HepG2 (cell line): ENCODE measurements at regions not wholly inside any gene's neighbourhood (a gene's known extent, or its start where the extent isn't known, plus 50 kb on each side); places are given as distances from the start of the nearest gene placed in this dataset.

Source experiments
- ATF7 ChIP-seq, 2 experiments: fragments of 450-650 bp in 1 of 2; sonication (generic) in 1 of 2; formaldehyde crosslinking in 1 of 2; IDR thresholded peaks; 2 replicates each; pipeline versions ENCODE4 v1.4.0 to v1.6.1; 2016 to 2020; ENCODE audit warnings: antibody characterized with exemption in 1 of 2, mild to moderate bottlenecking in 1 of 2, missing genetic modification reagents in 1 of 2
- GABPA ChIP-seq, 2 experiments: IDR thresholded peaks; 2 replicates each; pipeline ENCODE4 v1.6.1; 2011 to 2016; ENCODE audit warnings: low read depth in 2 of 2, low read length in 1 of 2, missing biosample characterization in 1 of 2, missing genetic modification characterization in 1 of 2
- GLI4 ChIP-seq: sonication (generic); formaldehyde crosslinking; IDR thresholded peaks from 2 replicates; pipeline ENCODE4 v1.5.1; 2020; ENCODE audit warnings: missing genetic modification reagents, mild to moderate bottlenecking, moderate library complexity, borderline replicate concordance
- KDM2A ChIP-seq: sonication (generic); formaldehyde crosslinking; IDR thresholded peaks from 2 replicates; pipeline ENCODE4 v1.4.0; 2020; ENCODE audit warnings: low read depth, missing genetic modification reagents, borderline replicate concordance
- RBM39 ChIP-seq: fragments of 200-400 bp; formaldehyde crosslinking; IDR thresholded peaks from one replicate; pipeline ENCODE4 v1.6.1; 2018; ENCODE audit warnings: antibody characterized with exemption, mild to moderate bottlenecking, low read depth, low read length; ENCODE audit not compliant: poor library complexity, severe bottlenecking
- REPIN1 ChIP-seq: sonication (generic); formaldehyde crosslinking; IDR thresholded peaks from 2 replicates; pipeline ENCODE4 v1.8.0; 2022; ENCODE audit warnings: missing genetic modification reagents, low read depth, mild to moderate bottlenecking, borderline replicate concordance
- RFX1 ChIP-seq: fragments of 450-650 bp; IDR thresholded peaks from 2 replicates; pipeline ENCODE4 v1.6.1; 2017
- SRSF4 ChIP-seq: fragments of 200-400 bp; formaldehyde crosslinking; IDR thresholded peaks from one replicate; pipeline ENCODE4 v1.6.1; 2018; ENCODE audit warnings: mild to moderate bottlenecking, low read depth, low read length, moderate library complexity; ENCODE audit not compliant: poor library complexity, severe bottlenecking
- TAF15 ChIP-seq: fragments of 200-400 bp; formaldehyde crosslinking; IDR thresholded peaks from one replicate; pipeline ENCODE4 v1.6.1; 2018; ENCODE audit warnings: mild to moderate bottlenecking, low read depth, low read length; ENCODE audit not compliant: poor library complexity, severe bottlenecking
- TARDBP ChIP-seq: sonication (generic); formaldehyde crosslinking; IDR thresholded peaks from 2 replicates; pipeline ENCODE4 v1.8.0; 2022; ENCODE audit warnings: mild to moderate bottlenecking, missing genetic modification reagents
- TEAD3 ChIP-seq: optimal IDR thresholded peaks from 2 replicates; pipeline ENCODE3; 2016; ENCODE audit warnings: borderline replicate concordance
- TF ChIP-seq, protein P1 (sequence below): sonication (generic); formaldehyde crosslinking; IDR thresholded peaks from 2 replicates; pipeline ENCODE4 v1.8.1; 2022; ENCODE audit warnings: mild to moderate bottlenecking, missing genetic modification reagents
- TF ChIP-seq, protein P2 (sequence below): sonication (generic); formaldehyde crosslinking; IDR thresholded peaks from 2 replicates; pipeline ENCODE4 v1.5.0; 2020; ENCODE audit warnings: mild to moderate bottlenecking, missing genetic modification reagents
- TF ChIP-seq, protein P3 (sequence below): sonication (generic); formaldehyde crosslinking; IDR thresholded peaks from 2 replicates; pipeline ENCODE4 v1.5.1; 2020; ENCODE audit warnings: missing genetic modification reagents, mild to moderate bottlenecking, borderline replicate concordance
- TF ChIP-seq, protein P4 (sequence below): sonication (generic); formaldehyde crosslinking; IDR thresholded peaks from 2 replicates; pipeline ENCODE4 v1.9.0; 2021; ENCODE audit warnings: missing genetic modification reagents, mild to moderate bottlenecking, borderline replicate concordance
- TF ChIP-seq, protein P5 (sequence below): sonication (generic); formaldehyde crosslinking; IDR thresholded peaks from 2 replicates; pipeline ENCODE4 v1.4.0; 2020; ENCODE audit warnings: missing genetic modification reagents, borderline replicate concordance

DNA sequence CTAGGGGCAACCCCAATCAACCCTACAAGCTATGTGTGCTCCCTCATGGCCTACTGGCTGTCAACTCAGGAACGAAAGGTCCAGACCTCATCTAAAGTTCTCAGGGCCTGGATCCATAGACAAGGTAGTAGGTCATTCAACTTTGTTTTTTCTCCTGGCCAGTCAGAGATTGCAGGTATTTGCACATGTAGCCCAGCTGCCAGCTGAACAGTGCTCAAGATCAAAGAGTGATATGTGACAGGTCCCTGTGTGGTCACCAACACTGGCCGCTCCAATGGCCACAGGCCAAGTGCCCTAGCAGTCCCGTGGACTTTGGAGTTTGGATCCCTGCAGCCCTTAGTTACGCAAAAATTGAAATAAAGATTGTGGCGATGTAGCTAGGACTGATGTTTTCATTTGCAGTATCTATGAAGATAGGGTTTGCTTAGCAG, 60.6 kb upstream of the ATXN1 start (continued):
- peak; percentile 98 for TF ChIP-seq REPIN1 (CRISPR knock-in tag)
- peak; percentile 98 for TF ChIP-seq TEAD3 (CRISPR knock-in tag)
- peak; percentile 58; the same call in 1 of the 2 replicates for TF ChIP-seq RFX1
- TF ChIP-seq KDM2A (CRISPR knock-in tag): peak; percentile 82
- peak; percentile 98 for TF ChIP-seq TARDBP (CRISPR knock-in tag)
- TF ChIP-seq SRSF4: no peak
- TF ChIP-seq, protein P1, sequence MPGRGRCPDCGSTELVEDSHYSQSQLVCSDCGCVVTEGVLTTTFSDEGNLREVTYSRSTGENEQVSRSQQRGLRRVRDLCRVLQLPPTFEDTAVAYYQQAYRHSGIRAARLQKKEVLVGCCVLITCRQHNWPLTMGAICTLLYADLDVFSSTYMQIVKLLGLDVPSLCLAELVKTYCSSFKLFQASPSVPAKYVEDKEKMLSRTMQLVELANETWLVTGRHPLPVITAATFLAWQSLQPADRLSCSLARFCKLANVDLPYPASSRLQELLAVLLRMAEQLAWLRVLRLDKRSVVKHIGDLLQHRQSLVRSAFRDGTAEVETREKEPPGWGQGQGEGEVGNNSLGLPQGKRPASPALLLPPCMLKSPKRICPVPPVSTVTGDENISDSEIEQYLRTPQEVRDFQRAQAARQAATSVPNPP (CRISPR knock-in tag): peak; percentile 87
- TF ChIP-seq TAF15: no peak
- TF ChIP-seq, protein P2, sequence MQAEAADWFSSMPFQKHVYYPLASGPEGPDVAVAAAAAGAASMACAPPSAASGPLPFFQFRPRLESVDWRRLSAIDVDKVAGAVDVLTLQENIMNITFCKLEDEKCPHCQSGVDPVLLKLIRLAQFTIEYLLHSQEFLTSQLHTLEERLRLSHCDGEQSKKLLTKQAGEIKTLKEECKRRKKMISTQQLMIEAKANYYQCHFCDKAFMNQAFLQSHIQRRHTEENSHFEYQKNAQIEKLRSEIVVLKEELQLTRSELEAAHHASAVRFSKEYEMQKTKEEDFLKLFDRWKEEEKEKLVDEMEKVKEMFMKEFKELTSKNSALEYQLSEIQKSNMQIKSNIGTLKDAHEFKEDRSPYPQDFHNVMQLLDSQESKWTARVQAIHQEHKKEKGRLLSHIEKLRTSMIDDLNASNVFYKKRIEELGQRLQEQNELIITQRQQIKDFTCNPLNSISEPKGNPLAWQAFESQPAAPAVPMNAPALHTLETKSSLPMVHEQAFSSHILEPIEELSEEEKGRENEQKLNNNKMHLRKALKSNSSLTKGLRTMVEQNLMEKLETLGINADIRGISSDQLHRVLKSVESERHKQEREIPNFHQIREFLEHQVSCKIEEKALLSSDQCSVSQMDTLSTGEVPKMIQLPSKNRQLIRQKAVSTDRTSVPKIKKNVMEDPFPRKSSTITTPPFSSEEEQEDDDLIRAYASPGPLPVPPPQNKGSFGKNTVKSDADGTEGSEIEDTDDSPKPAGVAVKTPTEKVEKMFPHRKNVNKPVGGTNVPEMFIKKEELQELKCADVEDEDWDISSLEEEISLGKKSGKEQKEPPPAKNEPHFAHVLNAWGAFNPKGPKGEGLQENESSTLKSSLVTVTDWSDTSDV (CRISPR knock-in tag): no peak
- peak; percentile 51; the same call in 1 of the 2 replicates for TF ChIP-seq GLI4 (CRISPR knock-in tag)
- TF ChIP-seq ATF7 (IDR thresholded peaks at IDR 0.05): peak; percentile 71
- TF ChIP-seq ATF7 (CRISPR knock-in tag; IDR thresholded peaks at IDR 0.05): peak; percentile 90
- TF ChIP-seq GABPA (IDR thresholded peaks at IDR 0.05; ENCODE audit: low read depth, low read length): no peak
- peak; percentile 51 for TF ChIP-seq GABPA (CRISPR knock-in tag; IDR thresholded peaks at IDR 0.05; ENCODE audit: low read depth)
- TF ChIP-seq, protein P3, sequence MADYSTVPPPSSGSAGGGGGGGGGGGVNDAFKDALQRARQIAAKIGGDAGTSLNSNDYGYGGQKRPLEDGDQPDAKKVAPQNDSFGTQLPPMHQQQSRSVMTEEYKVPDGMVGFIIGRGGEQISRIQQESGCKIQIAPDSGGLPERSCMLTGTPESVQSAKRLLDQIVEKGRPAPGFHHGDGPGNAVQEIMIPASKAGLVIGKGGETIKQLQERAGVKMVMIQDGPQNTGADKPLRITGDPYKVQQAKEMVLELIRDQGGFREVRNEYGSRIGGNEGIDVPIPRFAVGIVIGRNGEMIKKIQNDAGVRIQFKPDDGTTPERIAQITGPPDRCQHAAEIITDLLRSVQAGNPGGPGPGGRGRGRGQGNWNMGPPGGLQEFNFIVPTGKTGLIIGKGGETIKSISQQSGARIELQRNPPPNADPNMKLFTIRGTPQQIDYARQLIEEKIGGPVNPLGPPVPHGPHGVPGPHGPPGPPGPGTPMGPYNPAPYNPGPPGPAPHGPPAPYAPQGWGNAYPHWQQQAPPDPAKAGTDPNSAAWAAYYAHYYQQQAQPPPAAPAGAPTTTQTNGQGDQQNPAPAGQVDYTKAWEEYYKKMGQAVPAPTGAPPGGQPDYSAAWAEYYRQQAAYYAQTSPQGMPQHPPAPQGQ: no peak
- TF ChIP-seq, protein P4, sequence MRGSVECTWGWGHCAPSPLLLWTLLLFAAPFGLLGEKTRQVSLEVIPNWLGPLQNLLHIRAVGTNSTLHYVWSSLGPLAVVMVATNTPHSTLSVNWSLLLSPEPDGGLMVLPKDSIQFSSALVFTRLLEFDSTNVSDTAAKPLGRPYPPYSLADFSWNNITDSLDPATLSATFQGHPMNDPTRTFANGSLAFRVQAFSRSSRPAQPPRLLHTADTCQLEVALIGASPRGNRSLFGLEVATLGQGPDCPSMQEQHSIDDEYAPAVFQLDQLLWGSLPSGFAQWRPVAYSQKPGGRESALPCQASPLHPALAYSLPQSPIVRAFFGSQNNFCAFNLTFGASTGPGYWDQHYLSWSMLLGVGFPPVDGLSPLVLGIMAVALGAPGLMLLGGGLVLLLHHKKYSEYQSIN: 0 out of 2 replicates have a peak, but pooled peaks have one; percentile 20
- no peak for TF ChIP-seq RBM39
- TF ChIP-seq, protein P5, sequence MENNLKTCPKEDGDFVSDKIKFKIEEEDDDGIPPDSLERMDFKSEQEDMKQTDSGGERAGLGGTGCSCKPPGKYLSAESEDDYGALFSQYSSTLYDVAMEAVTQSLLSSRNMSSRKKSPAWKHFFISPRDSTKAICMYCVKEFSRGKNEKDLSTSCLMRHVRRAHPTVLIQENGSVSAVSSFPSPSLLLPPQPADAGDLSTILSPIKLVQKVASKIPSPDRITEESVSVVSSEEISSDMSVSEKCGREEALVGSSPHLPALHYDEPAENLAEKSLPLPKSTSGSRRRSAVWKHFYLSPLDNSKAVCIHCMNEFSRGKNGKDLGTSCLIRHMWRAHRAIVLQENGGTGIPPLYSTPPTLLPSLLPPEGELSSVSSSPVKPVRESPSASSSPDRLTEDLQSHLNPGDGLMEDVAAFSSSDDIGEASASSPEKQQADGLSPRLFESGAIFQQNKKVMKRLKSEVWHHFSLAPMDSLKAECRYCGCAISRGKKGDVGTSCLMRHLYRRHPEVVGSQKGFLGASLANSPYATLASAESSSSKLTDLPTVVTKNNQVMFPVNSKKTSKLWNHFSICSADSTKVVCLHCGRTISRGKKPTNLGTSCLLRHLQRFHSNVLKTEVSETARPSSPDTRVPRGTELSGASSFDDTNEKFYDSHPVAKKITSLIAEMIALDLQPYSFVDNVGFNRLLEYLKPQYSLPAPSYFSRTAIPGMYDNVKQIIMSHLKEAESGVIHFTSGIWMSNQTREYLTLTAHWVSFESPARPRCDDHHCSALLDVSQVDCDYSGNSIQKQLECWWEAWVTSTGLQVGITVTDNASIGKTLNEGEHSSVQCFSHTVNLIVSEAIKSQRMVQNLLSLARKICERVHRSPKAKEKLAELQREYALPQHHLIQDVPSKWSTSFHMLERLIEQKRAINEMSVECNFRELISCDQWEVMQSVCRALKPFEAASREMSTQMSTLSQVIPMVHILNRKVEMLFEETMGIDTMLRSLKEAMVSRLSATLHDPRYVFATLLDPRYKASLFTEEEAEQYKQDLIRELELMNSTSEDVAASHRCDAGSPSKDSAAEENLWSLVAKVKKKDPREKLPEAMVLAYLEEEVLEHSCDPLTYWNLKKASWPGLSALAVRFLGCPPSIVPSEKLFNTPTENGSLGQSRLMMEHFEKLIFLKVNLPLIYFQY (CRISPR knock-in tag): peak; percentile 92
